Activated naive CD8-positive, alpha-beta T cell treated with anti-CD3 and anti-CD28 coated beads for 36 hours (primary cell): ENCODE measurements at regions not wholly inside any gene's neighbourhood (a gene's known extent, or its start where the extent isn't known, plus 50 kb on each side); places are given as distances from the start of the nearest gene placed in this dataset.

Experiments used
- DNase-seq: peaks from one replicate; pipeline ENCODE4 v3.0.0; 2021
- H3K27ac Mint-ChIP-seq: one replicate; pipeline ENCODE4 v1.8.0; 2022; ENCODE audit warnings: mild to moderate bottlenecking, moderate library complexity, mixed read lengths
- H3K27me3 Mint-ChIP-seq: one replicate; pipeline ENCODE4 v1.8.0; 2022; ENCODE audit warnings: mild to moderate bottlenecking, mixed read lengths
- H3K36me3 Mint-ChIP-seq: one replicate; pipeline ENCODE4 v1.8.0; 2021; ENCODE audit warnings: mild to moderate bottlenecking, mixed read lengths
- H3K4me1 Mint-ChIP-seq: one replicate; pipeline ENCODE4 v1.8.0; 2021; ENCODE audit warnings: mixed read lengths
- H3K4me3 Mint-ChIP-seq: one replicate; pipeline ENCODE4 v1.8.0; 2022; ENCODE audit warnings: mild to moderate bottlenecking, moderate library complexity, mixed read lengths
- H3K9me3 Mint-ChIP-seq: one replicate; pipeline ENCODE4 v1.8.0; 2022; ENCODE audit warnings: mixed read lengths

DNA sequence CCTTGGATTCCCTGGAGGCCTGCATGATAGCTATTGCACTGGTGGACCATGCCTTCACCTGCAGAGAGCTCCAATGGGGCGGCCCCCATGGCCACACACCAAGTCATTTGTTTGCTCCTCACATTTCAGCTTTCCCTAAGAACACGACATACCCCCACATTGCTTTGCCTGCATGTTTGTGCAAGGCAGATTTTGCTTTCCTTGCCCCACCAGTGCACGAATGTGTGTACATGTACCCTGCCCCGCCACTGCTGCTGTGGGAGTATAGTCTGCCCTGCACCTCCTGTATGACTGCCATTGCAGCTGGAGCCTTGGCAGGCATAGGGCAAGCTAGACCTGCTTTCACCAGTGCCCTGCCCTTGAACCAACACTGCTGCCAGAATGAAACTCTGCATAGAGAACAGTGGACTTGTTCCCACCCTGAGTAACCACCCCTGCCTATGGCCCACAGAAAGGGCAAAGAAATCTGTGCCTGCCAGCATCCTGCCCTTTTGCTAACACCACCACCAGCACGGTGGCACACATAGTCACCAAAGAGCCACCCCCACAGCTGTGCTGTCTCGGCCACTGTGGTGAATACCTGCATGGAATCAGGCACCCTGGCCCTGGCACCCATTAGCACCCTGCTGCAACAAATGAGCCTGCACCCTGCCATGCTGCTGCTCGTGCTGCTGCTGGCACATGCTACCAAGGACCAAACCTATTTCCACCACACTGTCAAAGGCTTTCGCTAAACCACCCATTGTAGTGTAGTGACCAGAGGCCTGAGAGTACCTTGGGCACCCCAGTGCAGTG is 661.7 kb upstream of the FAM241A start:
- Mint-ChIP-seq H3K9me3 (peaks cover 14% of the 10 kb centered on the region), H3K4me1 (no peaks in the 10 kb centered on the region), H3K36me3 (no peaks in the 10 kb centered on the region), H3K4me3 (no peak overlapping the region), H3K27ac (no peak overlapping the region), H3K27me3 (no peaks in the 10 kb centered on the region)
- DNase-seq = no peak

- no peaks in the 10 kb centered on the region for H3K36me3 Mint-ChIP-seq
These were observed 652.8 kb upstream of the FAM241A start for GRCh38 chr4:111492496-111492895.

GRCh38 chr4:111494471-111494870 is 650.8 kb upstream of the FAM241A start:
- Mint-ChIP-seq H3K36me3 (no peaks in the 10 kb centered on the region), H3K27ac (no peak overlapping the region), H3K27me3 (no peaks in the 10 kb centered on the region), H3K4me1 (no peaks in the 10 kb centered on the region), H3K4me3 (no peak overlapping the region), H3K9me3 (no peaks in the 10 kb centered on the region)
- no peak for DNase-seq

More at GRCh38 chr4:111492496-111492895, 652.8 kb upstream of the FAM241A start:
- Mint-ChIP-seq H3K9me3 (peaks cover 3% of the 10 kb centered on the region), H3K4me1 (no peaks in the 10 kb centered on the region), H3K27ac (no peak overlapping the region), H3K4me3 (no peak overlapping the region), H3K27me3 (no peaks in the 10 kb centered on the region)
- DNase-seq = no peak

- no peaks in the 10 kb centered on the region for H3K9me3 Mint-ChIP-seq
- no peak for DNase-seq
- no peaks in the 10 kb centered on the region for H3K36me3 Mint-ChIP-seq
- no peaks in the 10 kb centered on the region for H3K4me1 Mint-ChIP-seq
- H3K4me3 Mint-ChIP-seq = no peak overlapping the region
- H3K27ac Mint-ChIP-seq = no peak overlapping the region
- H3K27me3 Mint-ChIP-seq = no peaks in the 10 kb centered on the region
These were observed 650.3 kb upstream of the FAM241A start for GRCh38 chr4:111494971-111495370.

GRCh38 chr4:111499291-111499690 is 646.0 kb upstream of the FAM241A start:
- H3K27ac Mint-ChIP-seq = no peak overlapping the region
- no peak for DNase-seq
- no peak overlapping the region for H3K4me3 Mint-ChIP-seq
- H3K4me1 Mint-ChIP-seq = no peaks in the 10 kb centered on the region
- no peaks in the 10 kb centered on the region for H3K27me3 Mint-ChIP-seq
- no peaks in the 10 kb centered on the region for H3K9me3 Mint-ChIP-seq
- no peaks in the 10 kb centered on the region for H3K36me3 Mint-ChIP-seq

DNA sequence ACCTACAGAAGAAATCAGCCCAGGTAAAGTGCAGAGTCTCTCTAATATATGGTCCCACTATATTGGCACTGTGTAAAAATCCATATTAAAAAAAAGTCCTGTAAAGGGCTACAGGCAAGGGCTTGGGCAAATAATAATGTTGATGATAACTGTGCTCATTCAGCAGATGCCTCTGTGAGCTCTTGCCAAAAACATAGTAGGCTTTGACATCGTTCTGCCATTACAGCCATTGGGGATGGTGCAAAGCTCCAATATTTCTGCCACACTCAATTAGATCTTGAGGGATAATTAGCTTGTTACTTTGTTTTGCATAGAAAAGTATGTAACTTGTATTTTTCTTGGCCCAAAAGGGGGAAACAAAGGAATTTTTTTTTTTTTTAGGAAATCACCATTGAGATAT is 645.5 kb upstream of the FAM241A start:
- no peak overlapping the region for H3K27ac Mint-ChIP-seq
- no peak for DNase-seq
- H3K9me3 Mint-ChIP-seq = no peaks in the 10 kb centered on the region
- H3K36me3 Mint-ChIP-seq = no peaks in the 10 kb centered on the region
- H3K4me3 Mint-ChIP-seq = no peak overlapping the region
- H3K4me1 Mint-ChIP-seq = no peaks in the 10 kb centered on the region
- no peaks in the 10 kb centered on the region for H3K27me3 Mint-ChIP-seq

- Mint-ChIP-seq H3K36me3 (no peaks in the 10 kb centered on the region), H3K27me3 (no peaks in the 10 kb centered on the region), H3K4me3 (no peak overlapping the region), H3K27ac (no peak overlapping the region), H3K9me3 (no peaks in the 10 kb centered on the region), H3K4me1 (no peaks in the 10 kb centered on the region)
- no peak for DNase-seq
These were observed 644.4 kb upstream of the FAM241A start for GRCh38 chr4:111500858-111501257.

- H3K4me1 Mint-ChIP-seq = no peaks in the 10 kb centered on the region
- no peak overlapping the region for H3K4me3 Mint-ChIP-seq
- no peaks in the 10 kb centered on the region for H3K36me3 Mint-ChIP-seq
- no peak overlapping the region for H3K27ac Mint-ChIP-seq
- H3K9me3 Mint-ChIP-seq = peaks cover 2% of the 10 kb centered on the region
- DNase-seq = no peak
- H3K27me3 Mint-ChIP-seq = no peaks in the 10 kb centered on the region
These were observed 643.3 kb upstream of the FAM241A start for GRCh38 chr4:111501946-111502345.

DNA sequence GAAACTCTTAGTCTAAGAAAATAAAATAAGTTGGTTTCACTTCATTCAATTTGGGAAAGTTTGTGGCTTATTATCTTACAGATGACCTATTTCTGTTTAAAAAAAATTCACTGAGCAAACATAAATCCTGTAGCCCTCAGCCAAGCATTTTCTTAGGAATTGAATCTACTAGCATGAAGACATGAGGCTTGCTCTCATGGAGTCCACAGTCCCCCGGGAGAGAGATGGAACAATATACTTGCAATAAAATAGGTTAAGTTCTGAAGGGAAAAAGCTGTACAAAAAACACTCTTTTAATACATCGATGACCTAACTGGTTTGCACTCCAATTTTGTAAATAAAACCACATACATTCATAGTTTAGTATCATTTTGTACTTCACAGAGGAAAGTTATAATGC is 642.6 kb upstream of the FAM241A start:
- no peak overlapping the region for H3K27ac Mint-ChIP-seq
- peaks cover 2% of the 10 kb centered on the region for H3K9me3 Mint-ChIP-seq
- H3K4me1 Mint-ChIP-seq = no peaks in the 10 kb centered on the region
- no peaks in the 10 kb centered on the region for H3K27me3 Mint-ChIP-seq
- H3K4me3 Mint-ChIP-seq = no peak overlapping the region
- H3K36me3 Mint-ChIP-seq = no peaks in the 10 kb centered on the region
- DNase-seq = no peak

DNA sequence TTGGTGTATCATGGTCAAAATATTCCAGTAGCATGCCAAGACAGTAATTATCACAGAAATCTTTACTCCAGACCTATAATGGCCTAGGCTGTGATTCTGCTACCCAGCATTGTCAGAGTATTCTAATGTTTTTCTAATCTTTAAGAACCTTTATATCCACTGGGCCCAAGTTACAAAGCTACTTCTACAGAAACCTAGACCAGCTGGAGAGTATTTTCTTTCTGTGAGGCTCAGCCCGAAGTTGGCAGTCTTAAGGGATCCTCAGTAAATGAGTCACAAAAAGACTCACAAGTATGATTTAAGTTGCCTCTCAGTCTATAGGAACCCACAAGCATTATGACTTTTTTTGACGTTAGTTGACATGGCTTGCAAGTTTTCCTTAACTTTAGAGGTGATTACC is 638.5 kb upstream of the FAM241A start:
- Mint-ChIP-seq H3K4me1 (no peaks in the 10 kb centered on the region), H3K9me3 (peaks cover 2% of the 10 kb centered on the region), H3K36me3 (no peaks in the 10 kb centered on the region), H3K27me3 (no peaks in the 10 kb centered on the region), H3K27ac (no peak overlapping the region), H3K4me3 (no peak overlapping the region)
- DNase-seq = no peak

GRCh38 chr4:111510535-111510934 is 634.7 kb upstream of the FAM241A start:
- no peak overlapping the region for H3K27ac Mint-ChIP-seq
- no peaks in the 10 kb centered on the region for H3K4me1 Mint-ChIP-seq
- no peak for DNase-seq
- H3K27me3 Mint-ChIP-seq = no peaks in the 10 kb centered on the region
- H3K36me3 Mint-ChIP-seq = no peaks in the 10 kb centered on the region
- no peak overlapping the region for H3K4me3 Mint-ChIP-seq
- H3K9me3 Mint-ChIP-seq = peaks cover 6% of the 10 kb centered on the region

- no peak for DNase-seq
- Mint-ChIP-seq H3K36me3 (no peaks in the 10 kb centered on the region), H3K4me3 (no peak overlapping the region), H3K27me3 (no peaks in the 10 kb centered on the region), H3K27ac (no peak overlapping the region), H3K9me3 (peaks cover 3% of the 10 kb centered on the region), H3K4me1 (no peaks in the 10 kb centered on the region)
These were observed 633.0 kb upstream of the FAM241A start for GRCh38 chr4:111512081-111512783.

DNA sequence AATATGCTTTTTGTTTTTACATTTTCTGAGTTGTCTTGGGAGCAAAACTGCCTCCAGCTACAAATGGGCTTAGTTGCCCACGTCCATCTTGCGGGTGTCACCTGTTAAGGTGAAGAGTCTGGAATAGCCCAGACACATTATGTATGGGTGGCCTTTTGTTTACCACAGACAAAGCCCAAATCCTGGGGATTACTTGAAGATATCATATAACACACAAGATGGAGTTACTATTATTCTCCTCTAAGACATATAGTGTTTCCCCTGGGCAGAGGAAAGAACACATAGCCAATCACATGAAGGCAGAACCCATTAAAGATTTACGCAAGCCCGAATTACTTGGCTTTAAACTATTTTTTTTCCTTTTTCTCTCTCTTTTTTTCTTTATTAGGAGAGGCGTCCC is 625.6 kb upstream of the FAM241A start:
- Mint-ChIP-seq H3K4me3 (no peak overlapping the region), H3K27me3 (no peaks in the 10 kb centered on the region), H3K4me1 (no peaks in the 10 kb centered on the region), H3K27ac (no peak overlapping the region), H3K36me3 (no peaks in the 10 kb centered on the region), H3K9me3 (no peaks in the 10 kb centered on the region)
- DNase-seq = no peak

- peaks cover 4% of the 10 kb centered on the region for H3K9me3 Mint-ChIP-seq
These were observed 614.8 kb upstream of the FAM241A start for GRCh38 chr4:111530446-111530845.

GRCh38 chr4:111535792-111536191 is 609.5 kb upstream of the FAM241A start:
- no peaks in the 10 kb centered on the region for H3K4me1 Mint-ChIP-seq
- no peaks in the 10 kb centered on the region for H3K36me3 Mint-ChIP-seq
- no peaks in the 10 kb centered on the region for H3K9me3 Mint-ChIP-seq
- H3K27ac Mint-ChIP-seq = no peak overlapping the region
- no peak for DNase-seq
- H3K27me3 Mint-ChIP-seq = no peaks in the 10 kb centered on the region
- no peak overlapping the region for H3K4me3 Mint-ChIP-seq

More at GRCh38 chr4:111530446-111530845, 614.8 kb upstream of the FAM241A start:
- Mint-ChIP-seq H3K27ac (no peak overlapping the region), H3K4me1 (no peaks in the 10 kb centered on the region), H3K4me3 (no peak overlapping the region), H3K27me3 (no peaks in the 10 kb centered on the region), H3K36me3 (no peaks in the 10 kb centered on the region)
- DNase-seq = no peak

- H3K4me3 Mint-ChIP-seq = no peak overlapping the region
- H3K27me3 Mint-ChIP-seq = no peaks in the 10 kb centered on the region
- no peaks in the 10 kb centered on the region for H3K36me3 Mint-ChIP-seq
- no peaks in the 10 kb centered on the region for H3K9me3 Mint-ChIP-seq
- no peaks in the 10 kb centered on the region for H3K4me1 Mint-ChIP-seq
- H3K27ac Mint-ChIP-seq = no peak overlapping the region
- no peak for DNase-seq
These were observed 608.1 kb upstream of the FAM241A start for GRCh38 chr4:111537165-111537564.
